MG63 (cell line): ENCODE measurements at regions not wholly inside any gene's neighbourhood (a gene's known extent, or its start where the extent isn't known, plus 50 kb on each side); places are given as distances from the start of the nearest gene placed in this dataset.
A peak's percentile ranks its signal among the peaks of the same experiment; 100 is the strongest.

ENCODE experiments used
- DNase-seq: peaks from one replicate; pipeline ENCODE4 v3.0.0-alpha.2; 2020
- H3K27me3 ChIP-seq: fragments of 250-450 bp; sonication (Bioruptor Pico); 2 replicates; pipeline ENCODE4 v1.5.1; 2020; ENCODE audit warnings: mild to moderate bottlenecking, moderate library complexity
- H3K36me3 ChIP-seq: fragments of 250-450 bp; sonication (Bioruptor Pico); 2 replicates; pipeline ENCODE4 v1.5.1; 2020; ENCODE audit warnings: mild to moderate bottlenecking, moderate library complexity
- H3K4me3 ChIP-seq: fragments of 250-450 bp; sonication (Bioruptor Pico); 2 replicates; pipeline ENCODE4 v1.5.1; 2020; ENCODE audit warnings: mild to moderate bottlenecking, moderate library complexity
- H3K9me3 ChIP-seq: fragments of 250-450 bp; sonication (Bioruptor Pico); 2 replicates; pipeline ENCODE4 v1.5.1; 2020; ENCODE audit warnings: mild to moderate bottlenecking, moderate library complexity

DNA sequence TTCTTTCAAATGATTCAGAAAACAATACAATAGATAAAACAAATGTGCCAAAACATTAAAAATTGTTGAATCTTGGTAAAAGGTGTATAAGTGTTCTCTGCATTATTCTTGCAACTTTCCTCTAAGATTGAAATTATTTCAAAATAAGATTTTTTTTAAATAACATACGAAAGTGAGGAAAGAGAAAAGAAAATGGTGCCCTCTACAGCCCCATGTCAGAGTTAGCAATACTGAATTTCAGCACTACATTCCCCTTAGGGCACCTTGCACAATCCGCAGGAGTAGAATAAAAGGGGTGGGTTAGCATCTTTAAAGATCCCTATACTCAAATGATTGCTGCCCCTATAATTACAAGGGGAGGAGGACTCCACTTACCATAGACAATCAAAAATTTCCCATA is 433.7 kb downstream of the BCL11A start:
- H3K27me3 ChIP-seq = no peaks in the 10 kb centered on the region
- H3K36me3 ChIP-seq = no peaks in the 10 kb centered on the region
- H3K4me3 ChIP-seq = no peak overlapping the region

GRCh38 chr2:60118917-60119316 is 434.5 kb downstream of the BCL11A start:
- Histone ChIP-seq H3K9me3 (no peaks in the 10 kb centered on the region), H3K27me3 (no peaks in the 10 kb centered on the region), H3K4me3 (no peak overlapping the region)

More for the DNA sequence above, 433.7 kb downstream of the BCL11A start:
- DNase-seq = no peak
- H3K9me3 ChIP-seq = no peaks in the 10 kb centered on the region

DNA sequence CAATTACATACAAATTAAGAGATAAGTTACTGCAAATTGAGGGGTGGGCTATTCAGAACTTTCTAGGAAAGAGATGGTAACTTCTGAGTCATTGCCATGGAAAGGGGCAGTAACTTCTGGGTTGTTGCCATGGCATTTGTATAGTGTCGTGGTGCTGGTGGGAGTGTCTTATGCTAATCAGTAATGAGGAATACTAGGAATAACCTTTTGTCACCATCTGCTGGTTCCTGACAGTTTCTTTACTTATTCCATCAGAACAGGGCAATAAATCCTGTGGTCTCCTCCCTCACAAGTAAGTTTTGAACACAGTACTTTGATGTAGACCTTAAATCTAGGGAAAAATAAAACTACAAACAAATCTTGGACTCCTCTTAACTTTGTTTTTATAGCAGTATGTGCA is 435.4 kb downstream of the BCL11A start:
- no peak for DNase-seq
- H3K27me3 ChIP-seq = no peaks in the 10 kb centered on the region

More at GRCh38 chr2:60118917-60119316, 434.5 kb downstream of the BCL11A start:
- H3K36me3 ChIP-seq = no peaks in the 10 kb centered on the region
- no peak for DNase-seq

GRCh38 chr2:60116161-60116875 is 437.1 kb downstream of the BCL11A start:
- Histone ChIP-seq H3K9me3 (no peaks in the 10 kb centered on the region), H3K36me3 (no peaks in the 10 kb centered on the region), H3K27me3 (no peaks in the 10 kb centered on the region), H3K4me3 (no peak overlapping the region)
- DNase-seq = no peak

More for the DNA sequence above, 435.4 kb downstream of the BCL11A start:
- Histone ChIP-seq H3K4me3 (no peak overlapping the region), H3K36me3 (no peaks in the 10 kb centered on the region), H3K9me3 (no peaks in the 10 kb centered on the region)

- Histone ChIP-seq H3K4me3 (no peak overlapping the region), H3K36me3 (no peaks in the 10 kb centered on the region), H3K27me3 (no peaks in the 10 kb centered on the region), H3K9me3 (no peaks in the 10 kb centered on the region)
- no peak for DNase-seq
Measured at GRCh38 chr2:60109744-60110143, 443.7 kb downstream of the BCL11A start.

DNA sequence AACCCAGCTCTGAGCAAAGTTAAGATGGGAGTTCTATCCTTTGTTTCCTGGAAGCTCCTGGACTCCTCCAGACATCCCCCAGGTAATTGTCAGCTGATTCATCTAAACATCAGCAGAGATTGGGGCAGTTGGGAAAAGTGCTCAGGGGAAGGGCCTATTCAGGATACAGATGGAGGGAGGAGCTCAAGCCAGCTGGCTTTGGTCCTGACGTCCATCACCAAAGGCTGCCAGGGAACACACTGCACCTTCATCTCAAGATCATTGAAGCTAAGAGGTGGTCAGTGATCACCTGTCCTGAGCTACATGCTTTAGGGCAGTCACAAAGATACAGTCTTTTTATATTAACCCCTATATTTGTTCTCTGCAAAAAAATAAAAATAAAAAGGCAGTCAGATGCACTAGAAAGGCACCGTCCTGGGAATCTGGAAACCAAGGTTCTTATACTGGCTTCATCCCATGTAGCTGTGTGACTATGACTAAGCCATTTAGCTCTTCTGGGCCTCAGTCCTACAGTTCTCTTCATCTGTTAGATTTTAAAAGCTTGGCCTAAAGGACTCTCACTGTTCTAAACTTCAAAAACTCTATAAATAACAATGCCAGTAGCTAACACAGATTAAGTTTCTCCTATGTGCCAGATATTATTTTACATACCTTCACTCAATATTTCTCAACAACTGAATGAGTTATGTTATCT is 446.5 kb downstream of the BCL11A start:
- H3K4me3 ChIP-seq = no peak overlapping the region
- H3K36me3 ChIP-seq = no peaks in the 10 kb centered on the region
- DNase-seq = no peak
- H3K9me3 ChIP-seq = no peaks in the 10 kb centered on the region
- H3K27me3 ChIP-seq = no peaks in the 10 kb centered on the region

GRCh38 chr2:60105906-60106305 is 447.5 kb downstream of the BCL11A start:
- Histone ChIP-seq H3K4me3 (no peak overlapping the region), H3K36me3 (no peaks in the 10 kb centered on the region), H3K27me3 (no peaks in the 10 kb centered on the region), H3K9me3 (no peaks in the 10 kb centered on the region)
- no peak for DNase-seq

DNA sequence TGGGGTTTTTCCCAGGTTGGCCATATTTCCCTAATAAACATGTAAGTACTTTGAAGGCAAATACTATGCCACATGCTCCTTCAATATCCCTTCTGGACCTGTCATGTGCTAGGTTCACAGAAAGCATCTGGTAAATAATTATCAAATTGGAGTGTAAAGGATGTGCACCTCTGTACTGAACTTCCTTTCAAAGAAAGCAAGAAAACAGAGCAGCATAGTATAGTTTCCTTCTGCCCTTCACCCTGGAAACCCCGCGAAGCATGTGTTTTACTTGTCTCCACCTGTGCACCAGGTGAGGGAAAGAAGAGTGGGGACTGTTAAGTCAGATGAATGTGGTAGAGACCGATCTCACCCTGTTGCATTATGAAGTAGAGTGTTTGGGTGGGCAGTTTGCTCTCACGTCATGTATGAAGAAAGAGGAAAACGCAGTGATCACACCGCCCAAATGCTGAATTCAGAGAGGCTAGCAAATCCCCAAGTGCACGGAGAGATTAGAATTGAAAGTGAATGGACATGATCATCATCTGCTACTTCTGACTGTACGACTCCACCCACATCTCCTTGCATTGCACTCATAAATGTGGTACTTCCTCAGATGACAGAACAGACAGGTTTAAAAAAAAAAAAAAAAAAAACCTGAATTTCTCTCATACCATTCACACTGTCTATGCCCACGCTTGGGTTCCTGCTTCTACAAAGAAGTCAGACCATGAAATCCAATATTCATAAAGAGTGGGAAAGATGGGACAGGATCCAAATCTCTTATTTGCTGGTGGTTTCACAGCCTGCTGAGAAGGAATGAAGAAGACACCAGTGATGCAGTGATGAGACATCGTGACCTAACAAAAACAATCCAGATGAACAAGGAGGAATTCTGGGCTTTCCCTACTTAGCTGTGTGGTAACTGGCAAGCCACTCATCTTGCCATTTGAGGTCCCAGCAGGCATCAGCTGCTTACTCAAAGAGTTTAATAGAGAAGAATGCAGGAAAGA is 448.6 kb downstream of the BCL11A start:
- Histone ChIP-seq H3K36me3 (no peaks in the 10 kb centered on the region), H3K9me3 (no peaks in the 10 kb centered on the region), H3K27me3 (no peaks in the 10 kb centered on the region), H3K4me3 (no peak overlapping the region)
- peak; percentile 16 for DNase-seq

DNA sequence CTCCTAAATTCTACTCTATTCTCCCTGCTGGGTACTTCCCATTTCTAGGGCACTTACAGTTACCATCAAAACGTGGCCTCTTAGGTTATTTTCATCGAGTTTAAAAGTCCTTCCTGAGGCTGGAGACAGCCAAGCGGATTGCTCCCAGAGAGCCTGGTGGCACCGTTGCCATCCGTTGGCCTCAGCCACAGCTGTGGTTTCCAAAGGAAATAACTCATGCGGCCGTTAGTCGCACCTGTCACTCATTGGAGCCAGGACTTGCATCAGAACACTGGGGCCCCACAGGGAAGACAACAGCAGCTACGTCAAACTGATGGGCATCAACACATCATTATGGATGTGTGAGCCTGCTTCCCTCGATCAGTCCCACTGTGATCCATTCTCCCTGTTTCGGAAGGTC is 453.4 kb downstream of the BCL11A start:
- no peak overlapping the region for H3K4me3 ChIP-seq
- no peak for DNase-seq
- H3K9me3 ChIP-seq = no peaks in the 10 kb centered on the region
- H3K27me3 ChIP-seq = no peaks in the 10 kb centered on the region
- no peaks in the 10 kb centered on the region for H3K36me3 ChIP-seq

- Histone ChIP-seq H3K4me3 (no peak overlapping the region), H3K27me3 (no peaks in the 10 kb centered on the region), H3K9me3 (no peaks in the 10 kb centered on the region), H3K36me3 (no peaks in the 10 kb centered on the region)
- no peak for DNase-seq
Measured at GRCh38 chr2:60098996-60099395, 454.5 kb downstream of the BCL11A start.

GRCh38 chr2:60097298-60097697 is 456.2 kb downstream of the BCL11A start:
- H3K4me3 ChIP-seq = no peak overlapping the region
- no peaks in the 10 kb centered on the region for H3K36me3 ChIP-seq
- no peaks in the 10 kb centered on the region for H3K9me3 ChIP-seq
- no peaks in the 10 kb centered on the region for H3K27me3 ChIP-seq
- DNase-seq = no peak

DNA sequence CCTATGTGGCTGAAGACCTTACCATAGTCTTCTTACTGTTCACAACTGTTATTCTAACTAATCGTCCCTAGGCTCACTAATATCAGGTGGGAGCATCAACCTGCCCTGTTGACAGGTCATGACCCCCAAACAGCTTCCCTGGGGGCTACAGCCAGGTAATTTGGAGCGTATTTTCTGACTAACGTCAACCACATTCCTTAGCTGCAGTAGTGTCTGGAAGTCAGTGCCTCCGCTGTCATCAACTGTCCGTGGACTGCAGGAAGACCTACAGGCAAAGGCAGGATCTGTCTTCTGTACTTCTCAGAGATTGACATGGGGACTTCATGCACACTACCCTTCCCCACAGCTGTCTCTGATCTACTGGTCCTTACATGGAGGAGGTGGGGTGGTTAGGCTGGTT is 456.9 kb downstream of the BCL11A start:
- Histone ChIP-seq H3K9me3 (no peaks in the 10 kb centered on the region), H3K27me3 (no peaks in the 10 kb centered on the region), H3K36me3 (no peaks in the 10 kb centered on the region), H3K4me3 (no peak overlapping the region)
- DNase-seq = no peak

DNA sequence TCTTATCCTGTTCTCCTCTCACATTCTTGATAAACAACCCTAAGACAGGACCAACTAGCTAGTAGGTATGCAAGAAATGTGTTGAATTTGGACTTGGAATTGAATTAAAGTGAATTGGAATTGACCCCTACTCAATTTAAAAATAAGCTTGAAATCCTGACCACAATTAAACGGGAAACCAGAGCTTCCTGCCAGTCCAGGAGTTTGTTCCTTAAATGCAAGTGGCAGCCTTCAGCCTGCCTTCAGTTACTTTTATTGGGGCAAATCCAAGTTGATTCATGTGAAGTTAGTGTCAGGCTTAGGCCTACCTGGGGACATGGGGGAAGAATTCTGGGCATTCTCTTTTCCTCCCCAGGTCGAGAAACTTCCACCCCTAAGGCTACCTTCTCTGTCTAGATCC is 457.6 kb downstream of the BCL11A start:
- Histone ChIP-seq H3K36me3 (no peaks in the 10 kb centered on the region), H3K9me3 (no peaks in the 10 kb centered on the region), H3K27me3 (no peaks in the 10 kb centered on the region), H3K4me3 (no peak overlapping the region)
- DNase-seq = no peak

DNA sequence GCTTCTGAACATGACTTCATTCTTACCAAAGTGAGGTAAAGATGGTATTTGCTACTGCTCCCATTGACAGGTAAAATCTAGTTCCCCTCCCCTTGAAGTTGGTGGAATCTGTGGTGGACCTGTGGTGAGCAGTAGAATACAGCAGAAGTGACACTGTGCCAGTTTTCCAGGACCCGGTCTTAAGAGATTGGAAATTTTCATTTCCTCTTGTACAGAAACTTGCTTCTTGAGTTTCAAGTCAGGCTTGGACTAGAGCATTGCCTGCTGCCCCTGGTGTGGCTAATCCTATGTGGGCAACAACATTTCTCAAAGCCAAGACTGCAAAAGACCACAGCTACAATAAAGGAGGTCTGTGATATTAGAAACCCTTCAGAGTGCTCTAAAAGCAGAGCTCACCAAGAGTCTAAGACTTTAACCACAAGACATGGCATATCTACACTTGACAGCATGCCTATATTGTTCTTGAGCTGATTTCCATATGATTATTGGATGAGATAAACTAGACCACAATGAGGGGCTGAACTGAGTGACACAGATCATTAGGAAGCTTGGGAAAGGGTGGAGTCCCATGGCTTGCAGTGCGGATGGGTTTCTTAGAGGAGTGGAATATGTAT is 458.1 kb downstream of the BCL11A start:
- no peak for DNase-seq
- no peaks in the 10 kb centered on the region for H3K36me3 ChIP-seq
- H3K27me3 ChIP-seq = no peaks in the 10 kb centered on the region

DNA sequence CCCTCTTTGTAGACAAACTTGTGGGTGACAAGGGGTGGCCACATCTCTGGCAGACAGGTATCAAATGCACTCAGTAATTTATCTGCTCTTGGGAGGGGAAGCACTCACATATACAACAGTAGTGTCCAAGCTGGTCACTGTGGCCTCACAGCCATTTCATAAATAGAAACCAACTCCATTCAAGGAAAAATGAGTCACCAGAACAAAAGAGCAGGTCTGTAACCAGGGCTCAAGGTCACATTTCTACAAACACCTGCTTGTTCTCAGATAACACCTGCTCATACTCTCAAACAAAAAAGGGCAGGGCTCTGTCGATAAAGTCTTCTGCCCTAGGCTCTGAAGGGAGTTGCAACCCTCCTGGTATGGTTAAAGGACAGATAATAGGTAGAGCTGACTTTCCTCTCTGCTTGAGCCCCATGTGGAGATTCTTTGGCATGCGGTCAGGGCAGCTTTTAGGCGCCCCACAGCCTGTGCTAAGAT is 459.0 kb downstream of the BCL11A start:
- Histone ChIP-seq H3K4me3 (no peak overlapping the region), H3K9me3 (no peaks in the 10 kb centered on the region), H3K27me3 (no peaks in the 10 kb centered on the region), H3K36me3 (no peaks in the 10 kb centered on the region)
- DNase-seq = no peak

More for the DNA sequence above, 458.1 kb downstream of the BCL11A start:
- Histone ChIP-seq H3K9me3 (no peaks in the 10 kb centered on the region), H3K4me3 (no peak overlapping the region)

- Histone ChIP-seq H3K27me3 (no peaks in the 10 kb centered on the region), H3K36me3 (no peaks in the 10 kb centered on the region)
Measured at GRCh38 chr2:60092781-60093180, 460.7 kb downstream of the BCL11A start.

More at GRCh38 chr2:60092781-60093180, 460.7 kb downstream of the BCL11A start:
- Histone ChIP-seq H3K4me3 (no peak overlapping the region), H3K9me3 (no peaks in the 10 kb centered on the region)
- DNase-seq = no peak
